SK-N-SH (cell line): ENCODE measurements at regions not wholly inside any gene's neighbourhood (a gene's known extent, or its start where the extent isn't known, plus 50 kb on each side); places are given as distances from the start of the nearest gene placed in this dataset.

Experiments used
- CTCF ChIA-PET: fragments of 300-600, 350-600 bp; formaldehyde crosslinking; extraction: SDS; loops from one replicate; lab custom pipeline; 2021; lab: Yijun Ruan, JAX
- POLR2A ChIA-PET: fragments of 350-600 bp; sonication (Branson Sonifier 250); formaldehyde crosslinking; extraction: SDS; loops from one replicate; lab custom pipeline; 2020; ENCODE audit warnings: antibody characterized with exemption, inconsistent platforms; lab: Yijun Ruan, JAX
- DNase-seq: peaks from one replicate; pipeline ENCODE4 v3.0.0; 2012
- H2AFZ ChIP-seq: fragments of 200-600 bp; sonication (generic); 2 replicates; pipeline ENCODE4 v1.8.1; 2016; ENCODE audit warnings: antibody characterized with exemption, mild to moderate bottlenecking, low read depth
- H3F3A ChIP-seq: fragments of 200-600 bp; sonication (generic); replicated peaks from 2 replicates; pipeline ENCODE3; 2016; ENCODE audit warnings: antibody characterized with exemption, mild to moderate bottlenecking; ENCODE audit not compliant: insufficient read depth
- H3K27ac ChIP-seq, 2 experiments: fragments of 200-500 bp in 1 of 2; fragments of 200-600 bp in 1 of 2; sonication (Bioruptor generic) in 1 of 2; sonication (generic), shearing (Covaris generic) in 1 of 2; 2 replicates each; pipeline versions ENCODE4 v1.5.1 to v1.6.1; 2014 to 2016; ENCODE audit warnings: low read depth in 2 of 2, inconsistent platforms in 1 of 2, low read length in 1 of 2, mild to moderate bottlenecking in 1 of 2, mixed read lengths in 1 of 2
- H3K27me3 ChIP-seq: fragments of 200-600 bp; sonication (generic), shearing (Covaris generic); 2 replicates; pipeline ENCODE4 v1.6.1; 2016; ENCODE audit warnings: mixed run types; ENCODE audit not compliant: insufficient read depth
- H3K36me3 ChIP-seq, 2 experiments: fragments of 200-500 bp in 1 of 2; fragments of 200-600 bp in 1 of 2; sonication (Bioruptor generic) in 1 of 2; sonication (generic) in 1 of 2; replicated peaks in 1 of 2; 2 replicates each; pipeline versions ENCODE3 to v1.5.1; 2014 to 2016; ENCODE audit warnings: low read length in 1 of 2, mild to moderate bottlenecking in 1 of 2; ENCODE audit not compliant: insufficient read depth in 2 of 2, control insufficient read depth in 1 of 2
- H3K4me1 ChIP-seq, 2 experiments: fragments of 200-500 bp in 1 of 2; fragments of 200-600 bp in 1 of 2; sonication (Bioruptor generic) in 1 of 2; sonication (generic), shearing (Covaris generic) in 1 of 2; 2 replicates each; pipeline versions ENCODE4 v1.5.1 to v1.6.1; 2014 to 2016; ENCODE audit warnings: low read depth in 1 of 2, low read length in 1 of 2, mixed run types in 1 of 2; ENCODE audit not compliant: insufficient read depth in 2 of 2, control insufficient read depth in 1 of 2
- H3K4me2 ChIP-seq: fragments of 200-600 bp; sonication (generic), shearing (Covaris generic); 2 replicates; pipeline ENCODE4 v1.6.1; 2017; ENCODE audit warnings: mixed run types
- H3K4me3 ChIP-seq, 2 experiments: fragments of 200-500 bp in 1 of 2; fragments of 200-600 bp in 1 of 2; sonication (Bioruptor generic) in 1 of 2; sonication (generic), shearing (Covaris generic) in 1 of 2; 2 replicates each; pipeline versions ENCODE4 v1.5.1 to v1.8.1; 2014 to 2016; ENCODE audit warnings: low read depth in 2 of 2, inconsistent platforms in 1 of 2, low read length in 1 of 2, mild to moderate bottlenecking in 1 of 2, mixed read lengths in 1 of 2, moderate library complexity in 1 of 2
- H3K79me2 ChIP-seq: fragments of 200-600 bp; sonication (generic); 2 replicates; pipeline ENCODE4 v1.8.1; 2017; ENCODE audit warnings: mild to moderate bottlenecking; ENCODE audit not compliant: insufficient read depth
- H3K9ac ChIP-seq: fragments of 200-600 bp; sonication (generic); 2 replicates; pipeline ENCODE4 v1.6.1; 2017; ENCODE audit warnings: mixed run types
- H3K9me2 ChIP-seq: fragments of 200-600 bp; sonication (generic); 2 replicates; pipeline ENCODE4 v1.6.1; 2017; ENCODE audit warnings: mixed run types
- H3K9me3 ChIP-seq: fragments of 200-600 bp; sonication (generic); 2 replicates; pipeline ENCODE4 v1.6.1; 2017; ENCODE audit warnings: mixed run types, mild to moderate bottlenecking, moderate library complexity
- H4K20me1 ChIP-seq: fragments of 200-600 bp; sonication (generic); 2 replicates; pipeline ENCODE4 v1.6.1; 2017; ENCODE audit warnings: mild to moderate bottlenecking, mixed run types; ENCODE audit not compliant: insufficient read depth
- EZH2phosphoT487 ChIP-seq: fragments of 200-600 bp; sonication (generic); IDR thresholded peaks from 2 replicates; pipeline ENCODE4 v1.6.1; 2017; ENCODE audit warnings: low read depth, mixed run types, mild to moderate bottlenecking, antibody characterized with exemption, moderate library complexity, borderline replicate concordance
- FOXJ3 ChIP-seq: sonication (generic); formaldehyde crosslinking; IDR thresholded peaks from 2 replicates; pipeline ENCODE4 v1.5.1; 2020; ENCODE audit warnings: mild to moderate bottlenecking, missing genetic modification reagents
- FOXM1 ChIP-seq: IDR thresholded peaks from 2 replicates; pipeline ENCODE4 v1.4.0; 2012; ENCODE audit warnings: low read depth, mild to moderate bottlenecking
- GABPA ChIP-seq: IDR thresholded peaks from 2 replicates; pipeline ENCODE4 v1.4.0; 2012; ENCODE audit warnings: low read depth, mild to moderate bottlenecking
- JUND ChIP-seq: IDR thresholded peaks from 2 replicates; pipeline ENCODE4 v1.4.0; 2012
- MXI1 ChIP-seq: IDR thresholded peaks from 2 replicates; pipeline ENCODE4 v1.6.1; 2012; ENCODE audit warnings: mild to moderate bottlenecking, low read depth, low read length, improper control_type of control experiment
- NFIC ChIP-seq: IDR thresholded peaks from 2 replicates; pipeline ENCODE4 v1.4.0; 2012; ENCODE audit warnings: borderline replicate concordance
- NRF1 ChIP-seq: IDR thresholded peaks from 2 replicates; pipeline ENCODE4 v1.6.1; 2012; ENCODE audit warnings: low read depth, mild to moderate bottlenecking, low read length
- POLR2AphosphoS5 ChIP-seq: IDR thresholded peaks from 2 replicates; pipeline ENCODE4 v1.6.1; 2012; ENCODE audit warnings: low read depth, low read length
- RAD21 ChIP-seq: IDR thresholded peaks from 2 replicates; pipeline ENCODE4 v1.6.1; 2012; ENCODE audit warnings: mild to moderate bottlenecking, low read length
- RFX5 ChIP-seq: IDR thresholded peaks from 2 replicates; pipeline ENCODE4 v1.6.1; 2012; ENCODE audit warnings: mild to moderate bottlenecking, improper control_type of control experiment, low read length
- RXRA ChIP-seq: IDR thresholded peaks from 2 replicates; pipeline ENCODE4 v1.4.0; 2012; ENCODE audit warnings: low read depth, mild to moderate bottlenecking, borderline replicate concordance
- SIN3A ChIP-seq: IDR thresholded peaks from 2 replicates; pipeline ENCODE4 v1.6.1; 2012; ENCODE audit warnings: low read depth, mild to moderate bottlenecking, low read length, moderate library complexity, borderline replicate concordance
- TEAD4 ChIP-seq: IDR thresholded peaks from 2 replicates; pipeline ENCODE4 v1.4.0; 2012; ENCODE audit warnings: mild to moderate bottlenecking, borderline replicate concordance; ENCODE audit not compliant: insufficient read depth
- YY1 ChIP-seq: IDR thresholded peaks from 2 replicates; pipeline ENCODE4 v1.4.0; 2012; ENCODE audit warnings: low read depth, mild to moderate bottlenecking
- WGBS: methylation state at CpG from one replicate; pipeline ENCODE4 v1.1.6; 2017; ENCODE audit warnings: low lambda C conversion rate; 5-methylcytosine and 5-hydroxymethylcytosine counted together
- TF ChIP-seq, protein P1 (sequence below): IDR thresholded peaks from 2 replicates; pipeline ENCODE4 v1.6.1; 2012; ENCODE audit warnings: mild to moderate bottlenecking, low read depth, low read length, moderate library complexity
- TF ChIP-seq, protein P2 (sequence below): IDR thresholded peaks from 2 replicates; pipeline ENCODE4 v1.4.0; 2012; ENCODE audit warnings: low read depth
- TF ChIP-seq, protein P3 (sequence below): fragments of 150-350 bp; IDR thresholded peaks from 2 replicates; pipeline ENCODE4 v1.6.1; 2017; ENCODE audit warnings: antibody characterized with exemption, low read length, low read depth, borderline replicate concordance

DNA sequence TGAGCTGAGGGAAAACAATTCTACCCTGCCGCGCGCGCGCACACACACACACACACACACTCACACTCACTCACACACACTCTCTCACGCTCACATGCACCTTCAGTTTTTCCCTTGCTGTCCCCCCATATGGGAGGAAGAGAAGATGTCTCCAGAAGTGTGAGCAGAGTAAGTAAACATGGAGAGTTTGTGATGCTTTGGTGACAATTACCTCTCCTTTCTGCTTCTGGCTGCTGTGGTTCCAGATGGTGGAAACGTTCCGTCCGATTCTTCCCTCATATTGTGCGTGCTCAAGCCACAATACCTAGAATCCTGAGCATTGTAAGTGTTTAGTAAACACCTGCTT is 86.7 kb downstream of the LINC00237 start:
- Histone ChIP-seq H3K27ac (no peak overlapping the region), H3K4me2 (no peak overlapping the region), H3K9ac (no peak overlapping the region), H3K36me3 (no peaks in the 10 kb centered on the region), H4K20me1 (no peaks in the 10 kb centered on the region), H2AFZ (no peak overlapping the region), H3K4me3 (no peak overlapping the region), H3K9me3 (no peaks in the 10 kb centered on the region), H3F3A (no peaks in the 10 kb centered on the region), H3K79me2 (no peaks in the 10 kb centered on the region), H3K9me2 (no peaks in the 10 kb centered on the region), H3K27me3 (peaks cover 19% of the 10 kb centered on the region; the same call in 1 of the 2 replicates), H3K4me1 (no peaks in the 10 kb centered on the region)
- TF ChIP-seq FOXJ3 (CRISPR knock-in tag) (no peak), YY1 (no peak), NFIC (no peak), NRF1 (no peak), GABPA (no peak), EZH2phosphoT487 (no peak), JUND (no peak), FOXM1 (no peak), MXI1 (no peak), RFX5 (no peak), POLR2AphosphoS5 (no peak), RAD21 (no peak), SIN3A (no peak), TEAD4 (no peak), RXRA (no peak)
- TF ChIP-seq, protein P1, sequence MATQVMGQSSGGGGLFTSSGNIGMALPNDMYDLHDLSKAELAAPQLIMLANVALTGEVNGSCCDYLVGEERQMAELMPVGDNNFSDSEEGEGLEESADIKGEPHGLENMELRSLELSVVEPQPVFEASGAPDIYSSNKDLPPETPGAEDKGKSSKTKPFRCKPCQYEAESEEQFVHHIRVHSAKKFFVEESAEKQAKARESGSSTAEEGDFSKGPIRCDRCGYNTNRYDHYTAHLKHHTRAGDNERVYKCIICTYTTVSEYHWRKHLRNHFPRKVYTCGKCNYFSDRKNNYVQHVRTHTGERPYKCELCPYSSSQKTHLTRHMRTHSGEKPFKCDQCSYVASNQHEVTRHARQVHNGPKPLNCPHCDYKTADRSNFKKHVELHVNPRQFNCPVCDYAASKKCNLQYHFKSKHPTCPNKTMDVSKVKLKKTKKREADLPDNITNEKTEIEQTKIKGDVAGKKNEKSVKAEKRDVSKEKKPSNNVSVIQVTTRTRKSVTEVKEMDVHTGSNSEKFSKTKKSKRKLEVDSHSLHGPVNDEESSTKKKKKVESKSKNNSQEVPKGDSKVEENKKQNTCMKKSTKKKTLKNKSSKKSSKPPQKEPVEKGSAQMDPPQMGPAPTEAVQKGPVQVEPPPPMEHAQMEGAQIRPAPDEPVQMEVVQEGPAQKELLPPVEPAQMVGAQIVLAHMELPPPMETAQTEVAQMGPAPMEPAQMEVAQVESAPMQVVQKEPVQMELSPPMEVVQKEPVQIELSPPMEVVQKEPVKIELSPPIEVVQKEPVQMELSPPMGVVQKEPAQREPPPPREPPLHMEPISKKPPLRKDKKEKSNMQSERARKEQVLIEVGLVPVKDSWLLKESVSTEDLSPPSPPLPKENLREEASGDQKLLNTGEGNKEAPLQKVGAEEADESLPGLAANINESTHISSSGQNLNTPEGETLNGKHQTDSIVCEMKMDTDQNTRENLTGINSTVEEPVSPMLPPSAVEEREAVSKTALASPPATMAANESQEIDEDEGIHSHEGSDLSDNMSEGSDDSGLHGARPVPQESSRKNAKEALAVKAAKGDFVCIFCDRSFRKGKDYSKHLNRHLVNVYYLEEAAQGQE = no peak
- TF ChIP-seq, protein P2, sequence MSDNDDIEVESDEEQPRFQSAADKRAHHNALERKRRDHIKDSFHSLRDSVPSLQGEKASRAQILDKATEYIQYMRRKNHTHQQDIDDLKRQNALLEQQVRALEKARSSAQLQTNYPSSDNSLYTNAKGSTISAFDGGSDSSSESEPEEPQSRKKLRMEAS = no peak
- TF ChIP-seq, protein P3, sequence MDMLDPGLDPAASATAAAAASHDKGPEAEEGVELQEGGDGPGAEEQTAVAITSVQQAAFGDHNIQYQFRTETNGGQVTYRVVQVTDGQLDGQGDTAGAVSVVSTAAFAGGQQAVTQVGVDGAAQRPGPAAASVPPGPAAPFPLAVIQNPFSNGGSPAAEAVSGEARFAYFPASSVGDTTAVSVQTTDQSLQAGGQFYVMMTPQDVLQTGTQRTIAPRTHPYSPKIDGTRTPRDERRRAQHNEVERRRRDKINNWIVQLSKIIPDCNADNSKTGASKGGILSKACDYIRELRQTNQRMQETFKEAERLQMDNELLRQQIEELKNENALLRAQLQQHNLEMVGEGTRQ = no peak
- CTCF ChIA-PET = no interaction called here
- no peak for DNase-seq
- POLR2A ChIA-PET = no interaction called here
- WGBS = 49% methylated on average over 10 of the region's 10 CpGs
